ENCODE measurements at regions not wholly inside any gene's neighbourhood (a gene's known extent, or its start where the extent isn't known, plus 50 kb on each side); places are given as distances from the start of the nearest gene placed in this dataset.

- TF ChIP-seq EP300 (IDR thresholded peaks at IDR 0.05; ENCODE audit: borderline replicate concordance) = no peak
- no peak for TF ChIP-seq TCF12 (IDR thresholded peaks at IDR 0.05; ENCODE audit: low read depth)
- no peak for TF ChIP-seq YY1 (IDR thresholded peaks at IDR 0.05; ENCODE audit: low read depth)
- no peak for TF ChIP-seq USF1 (IDR thresholded peaks at IDR 0.05)
- TF ChIP-seq EGR1 (IDR thresholded peaks at IDR 0.05) = no peak
These were observed 137.0 kb downstream of the TES start for GRCh38 chr7:116347151-116347832.

- TF ChIP-seq TAF1 (IDR thresholded peaks at IDR 0.05; ENCODE audit: low read depth) (no peak), REST (IDR thresholded peaks at IDR 0.05; ENCODE audit: low read depth) (no peak), MAX (IDR thresholded peaks at IDR 0.05) (no peak), TCF12 (IDR thresholded peaks at IDR 0.05; ENCODE audit: low read depth) (no peak), CEBPB (IDR thresholded peaks at IDR 0.05) (no peak), ZBTB7A (IDR thresholded peaks at IDR 0.05; ENCODE audit: low read depth) (no peak), NFIC (IDR thresholded peaks at IDR 0.05) (no peak), CREB1 (IDR thresholded peaks at IDR 0.05; ENCODE audit: low read depth) (no peak)
These were observed 138.0 kb downstream of the TES start for GRCh38 chr7:116348346-116348745.

GRCh38 chr7:116351966-116352365 lies 141.6 kb downstream of the TES start:
- TF ChIP-seq RAD21 (IDR thresholded peaks at IDR 0.05; ENCODE audit: low read depth) (no peak), REST (IDR thresholded peaks at IDR 0.05; ENCODE audit: low read depth) (no peak), USF1 (IDR thresholded peaks at IDR 0.05) (no peak), TAF1 (IDR thresholded peaks at IDR 0.05; ENCODE audit: low read depth) (no peak), TCF12 (IDR thresholded peaks at IDR 0.05; ENCODE audit: low read depth) (no peak), MAX (IDR thresholded peaks at IDR 0.05) (no peak), EGR1 (IDR thresholded peaks at IDR 0.05) (no peak)

GRCh38 chr7:116353647-116354046 lies 143.3 kb downstream of the TES start:
- TF ChIP-seq USF1 (IDR thresholded peaks at IDR 0.05) (no peak), CEBPB (IDR thresholded peaks at IDR 0.05) (peak; percentile 71; the same call in 1 of the 2 replicates), NFIC (IDR thresholded peaks at IDR 0.05) (peak; percentile 70)

- TF ChIP-seq TCF12 (IDR thresholded peaks at IDR 0.05; ENCODE audit: low read depth) = peak; percentile 60
- peak; percentile 25; the same call in 1 of the 2 replicates for TF ChIP-seq FOXM1 (IDR thresholded peaks at IDR 0.05; ENCODE audit: borderline replicate concordance, low read depth)
- no peak for TF ChIP-seq TAF1 (IDR thresholded peaks at IDR 0.05; ENCODE audit: low read depth)
- TF ChIP-seq EP300 (IDR thresholded peaks at IDR 0.05; ENCODE audit: borderline replicate concordance) = peak; percentile 67
- TF ChIP-seq EGR1 (IDR thresholded peaks at IDR 0.05) = no peak
These were observed 143.8 kb downstream of the TES start for GRCh38 chr7:116354171-116354545.

GRCh38 chr7:116354546-116355423 lies 144.4 kb downstream of the TES start:
- TF ChIP-seq NFIC (IDR thresholded peaks at IDR 0.05) (peak; percentile 81), RAD21 (IDR thresholded peaks at IDR 0.05; ENCODE audit: low read depth) (peak; percentile 11; the same call in 1 of the 2 replicates), TCF12 (IDR thresholded peaks at IDR 0.05; ENCODE audit: low read depth) (peak; percentile 42), YY1 (IDR thresholded peaks at IDR 0.05; ENCODE audit: low read depth) (no peak; the same call in 1 of the 2 replicates), ZBTB7A (IDR thresholded peaks at IDR 0.05; ENCODE audit: low read depth) (peak; percentile 70; the same call in 1 of the 2 replicates), USF1 (IDR thresholded peaks at IDR 0.05) (no peak), FOXM1 (IDR thresholded peaks at IDR 0.05; ENCODE audit: borderline replicate concordance, low read depth) (peak; percentile 63; the same call in 1 of the 2 replicates), MAX (IDR thresholded peaks at IDR 0.05) (0 out of 2 replicates have a peak, but pooled peaks have one; percentile 24), EGR1 (IDR thresholded peaks at IDR 0.05) (no peak), EP300 (IDR thresholded peaks at IDR 0.05; ENCODE audit: borderline replicate concordance) (peak; percentile 61), TEAD4 (IDR thresholded peaks at IDR 0.05) (peak; percentile 96), CEBPB (IDR thresholded peaks at IDR 0.05) (peak; percentile 84)

Data from Ishikawa (cell line).